Medulla oblongata (tissue), 1 donor: ENCODE measurements at regions not wholly inside any gene's neighbourhood (a gene's known extent, or its start where the extent isn't known, plus 50 kb on each side); places are given as distances from the start of the nearest gene placed in this dataset.

Experiments
- DNase-seq: peaks from one replicate; pipeline ENCODE4 v3.0.0-alpha.2; 2015; ENCODE audit errors: extremely low spot score

- DNase-seq = no peak
Observed at GRCh38 chr2:216286616-216287231, 85.6 kb downstream of the MARCHF4 start.

- DNase-seq = no peak
Observed at GRCh38 chr2:216285701-216286100, 86.6 kb downstream of the MARCHF4 start.

- no peak for DNase-seq
Observed at GRCh38 chr2:216284708-216285107, 87.6 kb downstream of the MARCHF4 start.

GRCh38 chr2:216283038-216283900, 89.0 kb downstream of the MARCHF4 start:
- DNase-seq = no peak

GRCh38 chr2:216281876-216282275, 90.4 kb downstream of the MARCHF4 start:
- DNase-seq = no peak

- DNase-seq = no peak
Observed at GRCh38 chr2:216281316-216281715, 91.0 kb downstream of the MARCHF4 start.

GRCh38 chr2:216279459-216279858, 92.8 kb downstream of the MARCHF4 start:
- no peak for DNase-seq

- no peak for DNase-seq
Observed at GRCh38 chr2:216279031-216279430, 93.3 kb downstream of the MARCHF4 start.

GRCh38 chr2:216275890-216276289, 96.4 kb downstream of the MARCHF4 start:
- DNase-seq = no peak

- DNase-seq = no peak
Observed at GRCh38 chr2:216274194-216274840, 98.0 kb downstream of the MARCHF4 start.

GRCh38 chr2:216261042-216261537, 111.2 kb downstream of the MARCHF4 start:
- DNase-seq = no peak

GRCh38 chr2:216260629-216261028, 111.7 kb downstream of the MARCHF4 start:
- no peak for DNase-seq

- DNase-seq = no peak
Observed at GRCh38 chr2:216259081-216259480, 113.2 kb downstream of the MARCHF4 start.

GRCh38 chr2:216257089-216257488, 115.2 kb downstream of the MARCHF4 start:
- no peak for DNase-seq
